OCI-LY7 (cell line): ENCODE measurements at regions not wholly inside any gene's neighbourhood (a gene's known extent, or its start where the extent isn't known, plus 50 kb on each side); places are given as distances from the start of the nearest gene placed in this dataset.

ENCODE experiments used
- CTCF ChIP-seq: fragments of 200-600 bp; sonication (generic); conservative IDR thresholded peaks from 2 replicates; pipeline ENCODE4 v1.5.1; 2014; ENCODE audit warnings: mild to moderate bottlenecking, antibody characterized with exemption, low read length, moderate library complexity, mixed read lengths
- EZH2phosphoT487 ChIP-seq: fragments of 200-600 bp; sonication (generic); IDR thresholded peaks from 2 replicates; pipeline ENCODE4 v1.6.1; 2018; ENCODE audit warnings: low read depth, borderline replicate concordance, mild to moderate bottlenecking, mixed run types, antibody characterized with exemption, low read length, moderate library complexity, mixed read lengths

GRCh38 chr3:72613871-72614270 lies 234.4 kb downstream of the SHQ1 start:
- TF ChIP-seq CTCF (no peak), EZH2phosphoT487 (no peak)
